GM12878 (cell line): ENCODE measurements at regions not wholly inside any gene's neighbourhood (a gene's known extent, or its start where the extent isn't known, plus 50 kb on each side); places are given as distances from the start of the nearest gene placed in this dataset.

ENCODE experiments used
- ATAC-seq: fragments of 200-7000 bp; cut with Tn5 transposase; 3 replicates; pipeline ENCODE4 v1.9.1; 2020; ENCODE audit warnings: mild to moderate bottlenecking, moderate library complexity
- BruUV-seq: library from RNA; stranded (reverse); fragments of 400-500 nt; replicated peaks from 2 replicates; lab custom pipeline; 2021; lab: Mats Ljungman, UMichigan
- CTCF ChIA-PET: fragments of 300-600 bp; sonication (Branson Sonifier 250); formaldehyde crosslinking; extraction: SDS; loops from one replicate; lab custom pipeline; 2021; ENCODE audit warnings: inconsistent platforms; lab: Yijun Ruan, JAX
- POLR2A ChIA-PET: fragments of 350-600 bp; formaldehyde crosslinking; extraction: SDS; loops from one replicate; lab custom pipeline; 2021; ENCODE audit warnings: inconsistent platforms; lab: Charles Lee
- RAD21 ChIA-PET: fragments of 300-600 bp; sonication (Branson Sonifier 250); formaldehyde crosslinking; loops from one replicate; lab custom pipeline; 2023; ENCODE audit warnings: antibody characterized with exemption; ENCODE audit not compliant: unreplicated experiment; lab: Charles Lee
- SMC1A ChIA-PET: fragments of 300-600 bp; sonication (Branson Sonifier 250); formaldehyde crosslinking; loops from one replicate; lab custom pipeline; 2023; ENCODE audit not compliant: unreplicated experiment, uncharacterized antibody; lab: Charles Lee
- DNase-seq: peaks from one replicate; pipeline ENCODE4 v3.0.0-alpha.2; 2011; ENCODE audit warnings: low read depth, low spot score
- FAIRE-seq: peaks from 3 replicates; lab custom pipeline; 2011; peaks lifted over from hg19 to GRCh38; lab: Jason Lieb, UNC
- H2AFZ ChIP-seq: 2 replicates; pipeline ENCODE4 v1.6.0; 2011; ENCODE audit warnings: low read depth, low read length, control low read depth; ENCODE audit not compliant: control insufficient read depth
- H3K27ac ChIP-seq: 2 replicates; pipeline ENCODE4 v1.5.1; 2011; ENCODE audit warnings: control low read depth; ENCODE audit not compliant: control insufficient read depth, insufficient read depth
- H3K27me3 ChIP-seq, 2 experiments: replicated peaks in 1 of 2; 2 replicates each; pipeline versions ENCODE4 v1.6.0 to v1.6.1; 2011; ENCODE audit warnings: low read length in 1 of 2; ENCODE audit not compliant: control insufficient read depth in 2 of 2, insufficient read depth in 2 of 2
- H3K36me3 ChIP-seq, 2 experiments: 2 replicates each; pipeline ENCODE4 v1.5.1; 2011; ENCODE audit warnings: low read length in 1 of 2; ENCODE audit not compliant: control insufficient read depth in 2 of 2, insufficient read depth in 2 of 2
- H3K4me1 ChIP-seq: 2 replicates; pipeline ENCODE4 v1.6.1; 2011; ENCODE audit warnings: mild to moderate bottlenecking, low read length, moderate library complexity, mixed read lengths; ENCODE audit not compliant: control insufficient read depth, insufficient read depth
- H3K4me2 ChIP-seq: 2 replicates; pipeline ENCODE4 v1.6.0; 2011; ENCODE audit warnings: control low read depth; ENCODE audit not compliant: control insufficient read depth, insufficient read depth
- H3K4me3 ChIP-seq: fragments of 200-600 bp; sonication (generic); 2 replicates; pipeline ENCODE4 v1.5.1; 2016
- H3K79me2 ChIP-seq: 2 replicates; pipeline ENCODE4 v1.6.0; 2011; ENCODE audit warnings: low read length; ENCODE audit not compliant: control insufficient read depth, insufficient read depth
- H3K9ac ChIP-seq: 2 replicates; pipeline ENCODE4 v1.8.0; 2011; ENCODE audit warnings: low read length, control low read depth, mixed read lengths; ENCODE audit not compliant: control insufficient read depth, insufficient read depth
- H3K9me3 ChIP-seq: replicated peaks from 3 replicates; pipeline ENCODE4 v1.5.1; 2011; ENCODE audit warnings: mild to moderate bottlenecking, low read length; ENCODE audit not compliant: control insufficient read depth, insufficient read depth
- H4K20me1 ChIP-seq: 2 replicates; pipeline ENCODE4 v1.6.0; 2011; ENCODE audit not compliant: control insufficient read depth, insufficient read depth
- CTCF ChIP-seq, 3 experiments: IDR thresholded peaks in 2 of 3; conservative IDR thresholded peaks in 1 of 3; 2 replicates each; pipeline ENCODE4 v1.5.1; 2011; ENCODE audit warnings: low read depth in 3 of 3, low read length in 3 of 3, mild to moderate bottlenecking in 3 of 3, control low read depth in 2 of 3, moderate library complexity in 2 of 3, inconsistent platforms in 1 of 3, mixed read lengths in 1 of 3; ENCODE audit not compliant: control insufficient read depth in 2 of 3, insufficient read depth in 1 of 3; ENCODE audit errors: extremely low read depth in 1 of 3
- KDM1A ChIP-seq: fragments of 200-600 bp; sonication (generic); IDR thresholded peaks from 2 replicates; pipeline ENCODE4 v1.6.1; 2016; ENCODE audit warnings: borderline replicate concordance
- MLLT1 ChIP-seq: fragments of 450-650 bp; IDR thresholded peaks from 2 replicates; pipeline ENCODE4 v1.6.1; 2016; ENCODE audit warnings: mild to moderate bottlenecking
- MTA2 ChIP-seq: fragments of 450-650 bp; IDR thresholded peaks from 2 replicates; pipeline ENCODE4 v1.6.1; 2016; ENCODE audit warnings: low read depth, mild to moderate bottlenecking, moderate library complexity
- NKRF ChIP-seq: fragments of 450-650 bp; conservative IDR thresholded peaks from 2 replicates; pipeline ENCODE4 v1.6.1; 2017; ENCODE audit warnings: mild to moderate bottlenecking, moderate library complexity
- POLR2A ChIP-seq: IDR thresholded peaks from 2 replicates; pipeline ENCODE4 v1.6.1; 2011; ENCODE audit warnings: low read depth, mild to moderate bottlenecking, low read length
- POLR2AphosphoS5 ChIP-seq: IDR thresholded peaks from 2 replicates; pipeline ENCODE4 v1.6.1; 2011; ENCODE audit warnings: mild to moderate bottlenecking, low read length, inconsistent platforms
- RELA ChIP-seq: fragments of 450-650 bp; IDR thresholded peaks from 2 replicates; pipeline ENCODE4 v1.8.0; 2014; ENCODE audit warnings: borderline replicate concordance; ENCODE audit not compliant: partially characterized antibody
- TCF7 ChIP-seq: IDR thresholded peaks from 2 replicates; pipeline ENCODE4 v1.6.1; 2014; ENCODE audit warnings: antibody characterized with exemption, borderline replicate concordance
- ZBTB11 ChIP-seq: fragments of 450-650 bp; formaldehyde crosslinking; IDR thresholded peaks from 2 replicates; pipeline ENCODE4 v1.5.0; 2022; ENCODE audit warnings: mild to moderate bottlenecking, missing genetic modification characterization
- WGBS: methylation state at CpG from one replicate; pipeline ENCODE4 v1.1.6; 2016; ENCODE audit warnings: low lambda C conversion rate; ENCODE audit not compliant: insufficient replicate concordance, insufficient coverage; ENCODE audit errors: missing lambda C conversion rate; 5-methylcytosine and 5-hydroxymethylcytosine counted together
- in situ Hi-C: fragments of 300-500 bp; cut with MboI; formaldehyde crosslinking; loops from 9 replicates; pipeline ENCODE4 v1.14.3; 2018; ENCODE audit warnings: mixed read lengths
- intact Hi-C: fragments of 100-400 bp; cut with micrococcal nuclease; formaldehyde crosslinking; loops from one replicate; pipeline ENCODE4 v1.14.2; 2022; ENCODE audit not compliant: unreplicated experiment
- TF ChIP-seq, protein P1 (sequence below): fragments of 450-650 bp; IDR thresholded peaks from 2 replicates; pipeline ENCODE4 v1.6.1; 2017; ENCODE audit warnings: mild to moderate bottlenecking, low read depth, inconsistent platforms; ENCODE audit not compliant: poor library complexity, severe bottlenecking
- TF ChIP-seq, protein P2 (sequence below): IDR thresholded peaks from 2 replicates; pipeline ENCODE4 v1.6.1; 2011; ENCODE audit warnings: borderline replicate concordance, low read depth, mild to moderate bottlenecking, moderate library complexity, low read length; ENCODE audit not compliant: insufficient read depth, poor library complexity, severe bottlenecking

- ATAC-seq (no peak), DNase-seq (no peak), FAIRE-seq (no peak)
- Histone ChIP-seq H3K4me3 (no peak overlapping the region), H4K20me1 (no peaks in the 10 kb centered on the region), H3K4me2 (no peak overlapping the region), H2AFZ (no peak overlapping the region), H3K36me3 (no peaks in the 10 kb centered on the region), H3K79me2 (no peaks in the 10 kb centered on the region), H3K9ac (no peak overlapping the region), H3K27ac (no peak overlapping the region), H3K4me1 (no peaks in the 10 kb centered on the region), H3K9me3 (no peaks in the 10 kb centered on the region), H3K27me3 (no peaks in the 10 kb centered on the region)
- in situ Hi-C loops (no loop called here), intact Hi-C loops (no loop called here)
- ChIA-PET RAD21 (no interaction called here), POLR2A (no interaction called here), SMC1A (no interaction called here), CTCF (no interaction called here)
- no TSS peak for BruUV-seq
- 16% methylated on average over 8 of the region's 8 CpGs for WGBS
- TF ChIP-seq RELA (no peak), ZBTB11 (CRISPR knock-in tag) (no peak), MTA2 (no peak), TCF7 (no peak), POLR2A (no peak), POLR2AphosphoS5 (no peak), NKRF (no peak), CTCF (IDR thresholded peaks at IDR 0.05 in 2 of 3, conservative IDR thresholded peaks at IDR 0.05 in 1 of 3; ENCODE audit: control insufficient read depth in 2 of 3, extremely low read depth in 1 of 3, insufficient read depth in 1 of 3, low read depth in 3 of 3, low read length in 3 of 3) (no peak), KDM1A (no peak), MLLT1 (no peak)
- TF ChIP-seq, protein P1, sequence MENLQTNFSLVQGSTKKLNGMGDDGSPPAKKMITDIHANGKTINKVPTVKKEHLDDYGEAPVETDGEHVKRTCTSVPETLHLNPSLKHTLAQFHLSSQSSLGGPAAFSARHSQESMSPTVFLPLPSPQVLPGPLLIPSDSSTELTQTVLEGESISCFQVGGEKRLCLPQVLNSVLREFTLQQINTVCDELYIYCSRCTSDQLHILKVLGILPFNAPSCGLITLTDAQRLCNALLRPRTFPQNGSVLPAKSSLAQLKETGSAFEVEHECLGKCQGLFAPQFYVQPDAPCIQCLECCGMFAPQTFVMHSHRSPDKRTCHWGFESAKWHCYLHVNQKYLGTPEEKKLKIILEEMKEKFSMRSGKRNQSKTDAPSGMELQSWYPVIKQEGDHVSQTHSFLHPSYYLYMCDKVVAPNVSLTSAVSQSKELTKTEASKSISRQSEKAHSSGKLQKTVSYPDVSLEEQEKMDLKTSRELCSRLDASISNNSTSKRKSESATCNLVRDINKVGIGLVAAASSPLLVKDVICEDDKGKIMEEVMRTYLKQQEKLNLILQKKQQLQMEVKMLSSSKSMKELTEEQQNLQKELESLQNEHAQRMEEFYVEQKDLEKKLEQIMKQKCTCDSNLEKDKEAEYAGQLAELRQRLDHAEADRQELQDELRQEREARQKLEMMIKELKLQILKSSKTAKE = no peak
- TF ChIP-seq, protein P2, sequence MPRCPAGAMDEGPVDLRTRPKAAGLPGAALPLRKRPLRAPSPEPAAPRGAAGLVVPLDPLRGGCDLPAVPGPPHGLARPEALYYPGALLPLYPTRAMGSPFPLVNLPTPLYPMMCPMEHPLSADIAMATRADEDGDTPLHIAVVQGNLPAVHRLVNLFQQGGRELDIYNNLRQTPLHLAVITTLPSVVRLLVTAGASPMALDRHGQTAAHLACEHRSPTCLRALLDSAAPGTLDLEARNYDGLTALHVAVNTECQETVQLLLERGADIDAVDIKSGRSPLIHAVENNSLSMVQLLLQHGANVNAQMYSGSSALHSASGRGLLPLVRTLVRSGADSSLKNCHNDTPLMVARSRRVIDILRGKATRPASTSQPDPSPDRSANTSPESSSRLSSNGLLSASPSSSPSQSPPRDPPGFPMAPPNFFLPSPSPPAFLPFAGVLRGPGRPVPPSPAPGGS = no peak
Observed at GRCh38 chr3:54040476-54040875, 81.9 kb upstream of the CACNA2D3 start.
